Testis (tissue), 2 donors: ENCODE measurements at regions not wholly inside any gene's neighbourhood (a gene's known extent, or its start where the extent isn't known, plus 50 kb on each side); places are given as distances from the start of the nearest gene placed in this dataset.

ENCODE experiments used
- DNase-seq: peaks from one replicate; pipeline ENCODE4 v3.0.0-alpha.2; 2019
- H3K27ac ChIP-seq, 2 donors: fragments of 200-600 bp; sonication (generic); one replicate each; pipeline ENCODE4 v1.5.1; 2019
- H3K27me3 ChIP-seq: fragments of 200-600 bp; sonication (generic); one replicate; pipeline ENCODE4 v1.5.1; 2019
- H3K36me3 ChIP-seq: fragments of 200-600 bp; sonication (generic); one replicate; pipeline ENCODE4 v1.5.1; 2017; ENCODE audit warnings: low read depth; ENCODE audit errors: missing control alignments
- H3K4me1 ChIP-seq: fragments of 200-600 bp; sonication (generic); one replicate; pipeline ENCODE4 v1.5.1; 2019
- H3K4me3 ChIP-seq, 2 donors: fragments of 200-600 bp; sonication (generic); one replicate each; pipeline ENCODE4 v1.5.1; 2017 to 2019
- H3K9me3 ChIP-seq: fragments of 200-600 bp; sonication (generic); one replicate; pipeline ENCODE4 v1.5.1; 2017
- POLR2A ChIP-seq: fragments of 450-650 bp; IDR thresholded peaks from one replicate; pipeline ENCODE4 v1.6.1; 2017; ENCODE audit warnings: antibody characterized with exemption, mild to moderate bottlenecking, moderate library complexity
- WGBS, 2 donors: methylation state at CpG; one replicate each; pipeline ENCODE4 v1.1.5; 2018; 5-methylcytosine and 5-hydroxymethylcytosine counted together
- intact Hi-C: fragments of 100-400 bp; cut with DNase I; formaldehyde crosslinking; loops from one replicate; pipeline ENCODE4 v1.15.1; 2023; ENCODE audit warnings: low total_unique reads
- TF ChIP-seq, protein P1 (sequence below), 3 experiments: fragments of 450-650 bp in 2 of 3; fragments of 200-600 bp in 1 of 3; sonication (generic) in 1 of 3; IDR thresholded peaks; one replicate each; pipeline ENCODE4 v1.5.1; 2016 to 2019; ENCODE audit warnings: antibody characterized with exemption in 3 of 3, mild to moderate bottlenecking in 2 of 3, moderate library complexity in 1 of 3

DNA sequence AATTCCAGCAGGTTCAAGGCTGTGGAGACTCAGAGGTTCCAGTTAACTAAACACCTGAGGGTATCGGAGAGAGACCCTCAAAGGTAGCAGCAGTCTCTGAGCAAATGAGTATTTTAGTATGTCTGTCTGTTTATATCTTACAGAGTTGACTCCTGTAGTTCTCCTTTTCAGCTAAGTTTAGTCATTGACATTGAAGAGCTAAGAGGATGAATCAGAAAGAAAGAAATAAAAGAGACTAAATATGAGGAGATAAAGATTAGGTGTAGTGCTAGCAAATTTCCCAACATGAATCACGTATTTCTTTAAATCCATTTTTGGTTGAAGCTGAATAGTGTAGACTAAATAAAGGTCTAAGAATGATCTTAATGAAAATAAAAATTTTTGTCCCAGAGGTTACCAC is 474.0 kb upstream of the RGMB start:
- intact Hi-C loops: no loop called here
- H3K9me3 ChIP-seq: no peaks in the 10 kb centered on the region
- no peaks in the 10 kb centered on the region for H3K27me3 ChIP-seq
- no peaks in the 10 kb centered on the region for H3K36me3 ChIP-seq
- no peak for DNase-seq
- H3K4me3 ChIP-seq: no peak overlapping the region
- H3K4me1 ChIP-seq: no peaks in the 10 kb centered on the region
- H3K27ac ChIP-seq: no peak overlapping the region
- 89 to 94% methylated on average over 2 of the region's 2 CpGs for WGBS, 2 donors
- TF ChIP-seq, protein P1, sequence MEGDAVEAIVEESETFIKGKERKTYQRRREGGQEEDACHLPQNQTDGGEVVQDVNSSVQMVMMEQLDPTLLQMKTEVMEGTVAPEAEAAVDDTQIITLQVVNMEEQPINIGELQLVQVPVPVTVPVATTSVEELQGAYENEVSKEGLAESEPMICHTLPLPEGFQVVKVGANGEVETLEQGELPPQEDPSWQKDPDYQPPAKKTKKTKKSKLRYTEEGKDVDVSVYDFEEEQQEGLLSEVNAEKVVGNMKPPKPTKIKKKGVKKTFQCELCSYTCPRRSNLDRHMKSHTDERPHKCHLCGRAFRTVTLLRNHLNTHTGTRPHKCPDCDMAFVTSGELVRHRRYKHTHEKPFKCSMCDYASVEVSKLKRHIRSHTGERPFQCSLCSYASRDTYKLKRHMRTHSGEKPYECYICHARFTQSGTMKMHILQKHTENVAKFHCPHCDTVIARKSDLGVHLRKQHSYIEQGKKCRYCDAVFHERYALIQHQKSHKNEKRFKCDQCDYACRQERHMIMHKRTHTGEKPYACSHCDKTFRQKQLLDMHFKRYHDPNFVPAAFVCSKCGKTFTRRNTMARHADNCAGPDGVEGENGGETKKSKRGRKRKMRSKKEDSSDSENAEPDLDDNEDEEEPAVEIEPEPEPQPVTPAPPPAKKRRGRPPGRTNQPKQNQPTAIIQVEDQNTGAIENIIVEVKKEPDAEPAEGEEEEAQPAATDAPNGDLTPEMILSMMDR (IDR thresholded peaks at IDR 0.05): no peak
- TF ChIP-seq POLR2A: no peak

DNA sequence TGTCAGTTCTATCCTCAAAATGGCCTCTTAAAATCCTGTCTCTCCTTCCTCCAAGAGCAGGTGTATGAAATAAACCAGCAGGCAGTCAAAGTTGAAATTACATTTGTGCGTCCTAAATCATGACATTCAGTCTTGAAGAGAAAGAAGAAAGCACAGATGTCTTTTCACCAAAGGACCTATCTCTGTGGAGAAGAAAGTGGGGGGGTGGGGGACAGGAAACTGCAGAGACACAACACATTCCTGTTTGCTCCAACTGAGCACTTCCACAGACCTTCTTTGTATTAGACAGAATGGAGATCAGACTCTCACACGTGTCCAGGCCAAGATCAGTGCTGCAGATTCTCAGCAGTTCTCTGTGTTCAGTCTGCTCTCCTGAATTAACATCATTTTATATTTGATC is 471.9 kb upstream of the RGMB start:
- no peak for TF ChIP-seq POLR2A
- TF ChIP-seq, protein P1 (IDR thresholded peaks at IDR 0.05): no peak
- H3K27ac ChIP-seq: no peak overlapping the region
- whole genome bisulfite sequencing, 2 donors: 59 to 79% methylated on average over 2 of the region's 2 CpGs
- no peaks in the 10 kb centered on the region for H3K36me3 ChIP-seq
- H3K27me3 ChIP-seq: no peaks in the 10 kb centered on the region
- DNase-seq: no peak
- no peaks in the 10 kb centered on the region for H3K4me1 ChIP-seq
- intact Hi-C loops: no loop called here
- no peak overlapping the region for H3K4me3 ChIP-seq
- no peaks in the 10 kb centered on the region for H3K9me3 ChIP-seq

DNA sequence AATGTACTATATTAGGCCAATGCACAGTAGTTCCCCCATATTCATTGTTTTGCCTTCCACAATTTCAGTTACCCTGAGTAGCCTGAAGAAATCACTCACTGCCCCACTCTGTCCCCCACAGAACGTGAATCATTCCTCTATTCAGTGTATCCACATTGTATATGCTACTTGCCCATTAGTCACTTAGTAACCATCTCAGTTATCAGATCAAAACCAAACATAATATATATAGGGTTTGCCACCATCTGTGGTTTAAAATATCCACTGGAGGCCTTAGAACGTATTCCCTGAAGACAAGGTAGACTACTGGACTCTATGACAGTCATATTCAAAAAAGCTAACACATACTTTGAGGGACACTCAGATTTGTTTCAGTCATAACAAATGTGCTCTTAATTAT is 465.7 kb upstream of the RGMB start:
- Histone ChIP-seq H3K27ac (no peak overlapping the region), H3K36me3 (no peaks in the 10 kb centered on the region), H3K4me3 (no peak overlapping the region), H3K4me1 (no peaks in the 10 kb centered on the region), H3K9me3 (no peaks in the 10 kb centered on the region), H3K27me3 (no peaks in the 10 kb centered on the region)
- TF ChIP-seq, protein P1 (IDR thresholded peaks at IDR 0.05): no peak
- TF ChIP-seq POLR2A: no peak
- intact Hi-C loops: no loop called here
- 73 to 92% methylated on average over 2 of the region's 2 CpGs for WGBS, 2 donors
- DNase-seq: no peak

DNA sequence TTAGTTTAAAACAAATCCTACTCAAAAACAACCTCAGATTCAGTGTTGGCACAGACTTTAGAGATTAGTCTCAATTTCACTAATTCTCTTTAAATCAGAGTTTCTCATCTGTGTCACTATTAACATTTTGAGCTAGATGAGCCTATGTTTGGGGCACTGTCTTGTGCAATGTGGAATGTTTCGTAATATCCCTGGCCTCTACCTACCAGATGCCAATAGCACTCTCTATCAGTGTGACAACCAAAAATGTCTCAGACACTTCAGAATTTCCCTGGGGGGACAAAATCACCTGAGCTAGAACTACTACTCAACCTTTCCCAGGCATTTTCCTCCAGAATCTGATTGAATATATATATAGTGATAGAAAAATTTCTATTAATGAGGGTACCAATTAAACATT is 465.2 kb upstream of the RGMB start:
- H3K9me3 ChIP-seq: no peaks in the 10 kb centered on the region
- no peaks in the 10 kb centered on the region for H3K36me3 ChIP-seq
- H3K27ac ChIP-seq: no peak overlapping the region
- no peak for TF ChIP-seq POLR2A
- TF ChIP-seq, protein P1 (IDR thresholded peaks at IDR 0.05): no peak
- no peaks in the 10 kb centered on the region for H3K4me1 ChIP-seq
- H3K4me3 ChIP-seq: no peak overlapping the region
- WGBS, 2 donors: 91 to 100% methylated on average over 1 of the region's 1 CpG
- H3K27me3 ChIP-seq: no peaks in the 10 kb centered on the region
- intact Hi-C loops: no loop called here
- DNase-seq: no peak

DNA sequence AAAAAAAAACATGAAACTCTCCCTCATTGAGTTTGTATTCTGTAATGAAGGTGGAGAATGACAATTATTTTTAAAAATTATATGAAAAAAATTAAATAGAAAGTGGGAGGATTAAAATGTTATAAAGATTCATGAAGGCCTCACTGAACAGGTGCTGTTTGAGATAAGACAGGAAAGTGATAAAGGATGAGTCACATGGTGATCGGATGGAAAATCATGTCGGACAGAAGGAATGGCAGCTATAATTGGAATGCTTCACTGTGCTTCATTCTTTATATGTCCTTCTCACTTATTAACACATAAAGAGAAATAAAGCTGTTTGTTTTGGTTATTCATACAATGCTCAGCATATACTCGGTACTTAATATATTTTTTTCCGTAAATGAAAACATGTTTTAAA is 464.5 kb upstream of the RGMB start:
- H3K9me3 ChIP-seq: no peaks in the 10 kb centered on the region

More for the DNA sequence above, 464.5 kb upstream of the RGMB start:
- no peak overlapping the region for H3K4me3 ChIP-seq
- intact Hi-C loops: no loop called here
- 75 to 87% methylated on average over 4 of the region's 4 CpGs for WGBS, 2 donors
- no peak overlapping the region for H3K27ac ChIP-seq
- no peaks in the 10 kb centered on the region for H3K4me1 ChIP-seq
- no peaks in the 10 kb centered on the region for H3K27me3 ChIP-seq
- TF ChIP-seq, protein P1 (IDR thresholded peaks at IDR 0.05): no peak
- no peak for TF ChIP-seq POLR2A
- DNase-seq: no peak
- no peaks in the 10 kb centered on the region for H3K36me3 ChIP-seq
